GM23248 (cell line): ENCODE measurements at regions not wholly inside any gene's neighbourhood (a gene's known extent, or its start where the extent isn't known, plus 50 kb on each side); places are given as distances from the start of the nearest gene placed in this dataset.

ENCODE experiments used
- DNase-seq: peaks from one replicate; pipeline ENCODE4 v3.0.0-alpha.2; 2015
- H2AFZ ChIP-seq: fragments of 200-600 bp; sonication (generic); 2 replicates; pipeline ENCODE4 v1.6.1; 2016; ENCODE audit warnings: antibody characterized with exemption
- H3F3A ChIP-seq: fragments of 200-600 bp; sonication (generic); 2 replicates; pipeline ENCODE4 v1.6.1; 2016; ENCODE audit warnings: mild to moderate bottlenecking, antibody characterized with exemption, mixed run types; ENCODE audit not compliant: insufficient read depth
- H3K27ac ChIP-seq: fragments of 200-600 bp; sonication (generic); 2 replicates; pipeline ENCODE4 v1.5.1; 2016; ENCODE audit warnings: mild to moderate bottlenecking
- H3K27me3 ChIP-seq: fragments of 200-600 bp; sonication (generic); replicated peaks from 2 replicates; pipeline ENCODE4 v1.6.1; 2016; ENCODE audit warnings: mild to moderate bottlenecking; ENCODE audit not compliant: insufficient read depth
- H3K36me3 ChIP-seq: fragments of 200-600 bp; sonication (generic); 2 replicates; pipeline ENCODE4 v1.6.1; 2016; ENCODE audit warnings: low read depth, mild to moderate bottlenecking
- H3K4me1 ChIP-seq: fragments of 200-600 bp; sonication (generic); 2 replicates; pipeline ENCODE4 v1.6.1; 2016; ENCODE audit warnings: mild to moderate bottlenecking; ENCODE audit not compliant: insufficient read depth
- H3K4me2 ChIP-seq: fragments of 200-600 bp; sonication (generic); one replicate; pipeline ENCODE4 v1.6.1; 2016; ENCODE audit warnings: mild to moderate bottlenecking; ENCODE audit not compliant: unreplicated experiment
- H3K4me3 ChIP-seq: fragments of 200-600 bp; sonication (generic); 2 replicates; pipeline ENCODE4 v1.5.1; 2016; ENCODE audit warnings: mild to moderate bottlenecking
- H3K79me2 ChIP-seq: fragments of 200-600 bp; sonication (generic); 2 replicates; pipeline ENCODE4 v1.6.1; 2016; ENCODE audit warnings: mild to moderate bottlenecking; ENCODE audit not compliant: insufficient read depth
- H3K9ac ChIP-seq: fragments of 200-600 bp; sonication (generic); 2 replicates; pipeline ENCODE4 v1.6.1; 2016; ENCODE audit warnings: mild to moderate bottlenecking
- H3K9me2 ChIP-seq: fragments of 200-600 bp; sonication (generic); 2 replicates; pipeline ENCODE4 v1.6.1; 2016; ENCODE audit warnings: mixed run types, mild to moderate bottlenecking, moderate library complexity; ENCODE audit not compliant: insufficient read depth
- H3K9me3 ChIP-seq: fragments of 200-600 bp; sonication (generic); one replicate; pipeline ENCODE4 v1.6.1; 2017; ENCODE audit warnings: low read depth
- H4K20me1 ChIP-seq: fragments of 200-600 bp; sonication (generic); 2 replicates; pipeline ENCODE4 v1.6.0; 2016; ENCODE audit not compliant: insufficient read depth
- EZH2 ChIP-seq: fragments of 200-600 bp; sonication (generic); IDR thresholded peaks from 2 replicates; pipeline ENCODE4 v1.6.1; 2018; ENCODE audit warnings: antibody characterized with exemption, mild to moderate bottlenecking; ENCODE audit not compliant: insufficient read depth, poor library complexity, severe bottlenecking
- EZH2phosphoT487 ChIP-seq: fragments of 200-600 bp; sonication (generic); IDR thresholded peaks from 2 replicates; pipeline ENCODE4 v1.6.1; 2018; ENCODE audit warnings: antibody characterized with exemption, moderate library complexity, mild to moderate bottlenecking, low read depth; ENCODE audit not compliant: insufficient read depth
- WGBS, 2 experiments: methylation state at CpG; one replicate each; pipeline ENCODE4 v1.1.6; 2015 to 2017; ENCODE audit warnings: low lambda C conversion rate in 2 of 2, low coverage in 1 of 2; ENCODE audit errors: missing lambda C conversion rate in 2 of 2; 5-methylcytosine and 5-hydroxymethylcytosine counted together
- in situ Hi-C: fragments of 300-500 bp; cut with MboI; formaldehyde crosslinking; loops from 2 replicates; pipeline ENCODE4 v1.15.0; 2020

GRCh38 chr6:103153016-103153415 is 1706.7 kb downstream of the HACE1 start:
- 13% methylated on average over 3 of the region's 3 CpGs for WGBS, 2 experiments
- H3K4me1 ChIP-seq: no peaks in the 10 kb centered on the region
- H3K9ac ChIP-seq: no peak overlapping the region
- no peak overlapping the region for H2AFZ ChIP-seq
- DNase-seq: no peak
- no peak overlapping the region for H3K4me3 ChIP-seq
- H4K20me1 ChIP-seq: no peaks in the 10 kb centered on the region
- H3K27me3 ChIP-seq: no peaks in the 10 kb centered on the region
- TF ChIP-seq EZH2 (no peak), EZH2phosphoT487 (no peak)
- no peaks in the 10 kb centered on the region for H3F3A ChIP-seq
- H3K27ac ChIP-seq: no peak overlapping the region
- H3K9me3 ChIP-seq: no peaks in the 10 kb centered on the region
- in situ Hi-C loops: no loop called here
- no peaks in the 10 kb centered on the region for H3K79me2 ChIP-seq
- H3K4me2 ChIP-seq: no peak overlapping the region
- H3K9me2 ChIP-seq: no peaks in the 10 kb centered on the region
- no peaks in the 10 kb centered on the region for H3K36me3 ChIP-seq

GRCh38 chr6:103142902-103143301 is 1716.8 kb downstream of the HACE1 start:
- Histone ChIP-seq H3K27ac (no peak overlapping the region), H3K4me1 (no peaks in the 10 kb centered on the region)

DNA sequence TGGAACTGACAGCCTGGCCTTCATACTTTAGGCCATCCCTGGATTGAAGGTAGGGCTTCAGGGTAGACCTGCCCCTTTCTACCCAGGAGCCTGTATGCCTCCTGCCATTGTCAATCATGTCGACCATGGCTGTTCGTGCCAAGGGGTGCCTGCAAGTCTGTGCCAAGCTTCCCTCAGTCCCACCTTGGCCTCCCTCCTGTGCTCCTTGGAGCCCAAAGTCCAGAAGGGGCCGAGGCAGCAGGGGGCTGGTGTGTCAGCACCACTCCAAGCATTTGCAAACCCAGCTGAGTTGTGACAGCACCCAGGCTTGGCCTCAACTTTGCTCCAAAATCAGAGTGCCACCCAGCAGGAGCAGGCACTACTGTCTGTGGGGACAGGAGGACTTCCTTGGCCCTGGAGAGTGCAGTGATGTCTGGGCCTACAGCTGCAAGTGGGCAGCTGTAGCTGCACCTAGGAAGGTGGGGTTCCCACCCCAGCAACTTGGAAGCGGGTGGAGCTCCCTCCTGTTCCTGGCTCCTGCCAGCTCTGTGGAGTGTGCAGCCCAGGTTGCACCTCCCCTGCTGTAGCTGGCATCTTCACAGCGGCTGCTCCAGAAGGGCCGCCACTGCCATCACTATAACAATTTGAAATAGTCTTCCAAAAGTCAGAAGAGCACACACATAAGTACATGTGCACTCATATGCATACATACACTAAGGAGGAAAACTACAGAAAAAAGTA is 1719.3 kb downstream of the HACE1 start:
- Histone ChIP-seq H2AFZ (no peak overlapping the region), H3F3A (no peaks in the 10 kb centered on the region), H3K27me3 (no peaks in the 10 kb centered on the region), H3K9ac (no peak overlapping the region), H3K9me2 (no peaks in the 10 kb centered on the region), H3K4me3 (no peak overlapping the region), H3K27ac (no peak overlapping the region), H3K4me2 (no peak overlapping the region), H3K79me2 (no peaks in the 10 kb centered on the region), H4K20me1 (no peaks in the 10 kb centered on the region), H3K36me3 (no peaks in the 10 kb centered on the region), H3K9me3 (peaks cover 8% of the 10 kb centered on the region), H3K4me1 (no peaks in the 10 kb centered on the region)
- no peak for TF ChIP-seq EZH2phosphoT487
- no peak for TF ChIP-seq EZH2
- no peak for DNase-seq
- 23 to 27% methylated on average over 6 of the region's 6 CpGs for WGBS, 2 experiments
- in situ Hi-C loops: no loop called here

More at GRCh38 chr6:103142902-103143301, 1716.8 kb downstream of the HACE1 start:
- no peaks in the 10 kb centered on the region for H3K79me2 ChIP-seq
- 20 to 32% methylated on average over 2 of the region's 2 CpGs for WGBS, 2 experiments
- no peaks in the 10 kb centered on the region for H3F3A ChIP-seq
- peaks cover 10% of the 10 kb centered on the region for H3K9me3 ChIP-seq
- no peak overlapping the region for H3K4me2 ChIP-seq
- in situ Hi-C loops: no loop called here
- H3K9ac ChIP-seq: no peak overlapping the region
- H3K36me3 ChIP-seq: no peaks in the 10 kb centered on the region
- H4K20me1 ChIP-seq: no peaks in the 10 kb centered on the region
- TF ChIP-seq EZH2phosphoT487 (no peak), EZH2 (no peak)
- no peaks in the 10 kb centered on the region for H3K9me2 ChIP-seq
- no peak overlapping the region for H2AFZ ChIP-seq
- no peak for DNase-seq
- no peaks in the 10 kb centered on the region for H3K27me3 ChIP-seq
- H3K4me3 ChIP-seq: no peak overlapping the region

GRCh38 chr6:103139377-103139776 is 1720.3 kb downstream of the HACE1 start:
- Histone ChIP-seq H3K27ac (no peak overlapping the region), H3K79me2 (no peaks in the 10 kb centered on the region), H3K9me3 (peaks cover 8% of the 10 kb centered on the region), H3F3A (no peaks in the 10 kb centered on the region), H3K4me3 (no peak overlapping the region), H2AFZ (no peak overlapping the region), H3K9ac (no peak overlapping the region), H3K36me3 (no peaks in the 10 kb centered on the region), H3K4me2 (no peak overlapping the region), H3K27me3 (no peaks in the 10 kb centered on the region), H3K9me2 (no peaks in the 10 kb centered on the region), H3K4me1 (no peaks in the 10 kb centered on the region), H4K20me1 (no peaks in the 10 kb centered on the region)
- in situ Hi-C loops: no loop called here
- DNase-seq: no peak
- TF ChIP-seq EZH2phosphoT487: no peak
- no peak for TF ChIP-seq EZH2

DNA sequence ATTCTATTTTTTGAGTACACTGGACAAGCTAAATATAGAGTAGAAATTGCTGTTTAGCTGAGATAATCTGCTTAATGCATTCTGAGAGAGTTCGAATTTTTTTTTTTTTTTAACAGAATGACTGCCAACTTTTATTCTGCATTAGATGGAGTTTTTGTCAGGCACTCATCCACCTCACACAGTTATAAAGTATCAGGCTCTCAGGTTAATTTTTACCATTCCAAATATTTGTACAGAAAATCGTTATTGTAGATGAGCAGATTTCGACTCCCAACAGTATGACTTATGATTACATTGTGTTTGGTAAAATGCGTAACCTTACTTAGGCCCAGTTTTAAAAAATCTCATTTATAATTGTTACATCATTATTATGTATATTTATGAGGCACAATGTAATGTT is 1731.0 kb downstream of the GRIK2 start:
- Histone ChIP-seq H2AFZ (no peak overlapping the region), H3K36me3 (no peaks in the 10 kb centered on the region), H3K27me3 (no peaks in the 10 kb centered on the region), H3F3A (no peaks in the 10 kb centered on the region), H3K79me2 (no peaks in the 10 kb centered on the region), H3K4me1 (no peaks in the 10 kb centered on the region), H3K9ac (no peak overlapping the region), H3K27ac (no peak overlapping the region), H3K4me2 (no peak overlapping the region), H4K20me1 (no peaks in the 10 kb centered on the region), H3K9me2 (no peaks in the 10 kb centered on the region), H3K9me3 (no peaks in the 10 kb centered on the region), H3K4me3 (no peak overlapping the region)
- TF ChIP-seq EZH2 (no peak), EZH2phosphoT487 (no peak)
- in situ Hi-C loops: no loop called here
- DNase-seq: no peak
- WGBS, 2 experiments: 30 to 36% methylated on average over 4 of the region's 4 CpGs
